ENCODE measurements at regions not wholly inside any gene's neighbourhood (a gene's known extent, or its start where the extent isn't known, plus 50 kb on each side); places are given as distances from the start of the nearest gene placed in this dataset.

DNA sequence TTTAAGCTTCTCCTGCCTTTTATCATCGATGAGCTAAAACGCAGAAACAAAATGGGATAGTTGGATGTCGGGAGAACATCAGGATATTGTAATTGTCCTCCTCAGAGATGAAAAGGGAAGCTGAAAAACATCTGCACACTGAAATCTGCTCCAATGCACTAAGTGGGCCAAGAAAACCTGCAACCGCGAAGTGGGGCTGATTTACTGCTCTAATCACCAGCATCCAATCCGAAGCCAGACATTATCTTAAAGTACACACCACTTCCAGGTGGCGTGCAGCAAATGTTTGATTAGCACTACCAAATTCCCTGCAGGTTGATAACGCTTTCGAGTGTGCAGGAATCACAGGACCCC, 230.3 kb upstream of the SLC14A2 start:
- DNase-seq: no peak

DNA sequence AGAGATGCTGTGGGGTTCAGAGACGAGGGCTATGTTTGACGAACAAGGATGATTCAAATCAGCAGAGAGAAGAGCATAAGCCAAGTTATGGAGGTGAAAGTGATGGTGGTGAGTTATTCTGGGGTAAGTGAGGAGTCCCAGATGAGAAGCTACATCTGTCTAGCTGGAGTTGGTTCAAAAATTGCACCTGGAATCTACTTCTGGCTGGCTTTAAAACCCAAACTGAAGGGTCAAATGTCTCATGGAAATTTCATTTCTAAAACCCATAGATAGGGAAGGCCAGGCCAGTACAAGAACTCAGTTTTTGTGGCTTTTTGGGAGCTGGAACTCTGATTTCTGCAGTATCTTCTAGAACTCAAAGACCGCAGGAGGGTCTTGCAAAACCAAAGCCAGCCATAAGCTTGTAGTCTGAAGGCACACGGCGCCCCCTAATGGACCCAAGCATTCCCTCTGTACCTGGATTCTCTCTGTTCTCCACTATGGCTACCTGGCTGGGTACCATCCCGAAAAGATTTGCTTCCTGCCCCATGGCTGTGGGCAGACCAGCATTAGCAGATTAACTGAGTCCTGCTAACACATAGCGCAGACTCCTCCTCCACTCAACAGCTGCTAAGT, 229.1 kb upstream of the SLC14A2 start:
- DNase-seq: no peak

DNA sequence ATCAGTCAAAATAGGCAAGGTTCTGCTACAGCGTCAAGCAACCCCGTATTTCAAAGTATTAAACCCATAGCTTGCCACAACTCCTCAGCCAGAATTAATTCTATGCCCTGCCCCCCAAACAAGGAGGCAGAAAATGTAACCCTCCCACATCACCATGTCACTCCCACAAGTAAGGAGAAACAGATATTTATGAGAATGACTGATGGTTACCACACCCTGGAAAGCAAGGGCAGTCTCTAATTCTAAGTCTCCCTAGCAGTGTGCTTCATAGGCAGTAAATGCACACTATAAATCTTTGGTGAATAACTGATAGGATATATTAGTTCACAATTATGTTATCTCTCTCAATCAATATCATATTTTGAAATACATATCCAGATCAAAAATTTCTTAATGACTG, 228.0 kb upstream of the SLC14A2 start:
- DNase-seq: no peak

DNA sequence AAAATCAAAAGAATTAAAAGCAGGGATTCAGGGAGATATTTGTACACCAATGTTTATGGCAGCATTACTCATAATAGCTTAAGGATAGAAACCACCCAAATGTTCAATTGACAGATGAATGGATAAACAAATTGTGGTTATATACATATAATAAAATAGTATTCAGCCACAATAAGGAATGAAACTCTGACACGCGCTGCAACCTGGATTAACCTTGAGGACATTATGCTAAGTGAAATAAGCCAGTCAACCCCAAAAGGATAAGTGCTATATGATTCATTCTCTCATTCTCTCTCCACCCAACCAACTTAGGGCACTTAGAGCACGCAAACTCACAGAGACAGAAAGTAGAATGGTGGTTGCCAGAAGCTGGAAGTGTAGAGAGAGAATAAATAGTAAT, 216.8 kb upstream of the SLC14A2 start:
- no peak for DNase-seq

DNA sequence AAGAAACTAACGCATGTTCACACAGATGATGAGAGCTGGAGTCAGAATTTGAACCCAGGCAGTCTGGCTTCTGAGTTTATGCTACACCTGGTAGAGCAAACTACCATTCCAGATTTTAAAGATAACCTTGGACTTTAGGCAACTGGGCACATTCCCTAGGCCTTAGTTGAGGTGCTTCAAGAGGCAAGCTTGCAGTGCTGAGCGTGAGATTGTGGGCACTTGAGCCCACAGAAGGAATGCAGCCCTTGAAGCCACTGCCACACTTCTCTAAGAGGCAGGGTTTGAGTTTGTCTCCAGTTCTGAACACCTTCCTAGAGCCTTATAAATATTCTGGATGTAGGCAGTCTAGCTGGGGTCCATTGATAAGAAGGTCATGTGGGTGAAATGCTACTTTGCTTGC, 216.1 kb upstream of the SLC14A2 start:
- no peak for DNase-seq

DNA sequence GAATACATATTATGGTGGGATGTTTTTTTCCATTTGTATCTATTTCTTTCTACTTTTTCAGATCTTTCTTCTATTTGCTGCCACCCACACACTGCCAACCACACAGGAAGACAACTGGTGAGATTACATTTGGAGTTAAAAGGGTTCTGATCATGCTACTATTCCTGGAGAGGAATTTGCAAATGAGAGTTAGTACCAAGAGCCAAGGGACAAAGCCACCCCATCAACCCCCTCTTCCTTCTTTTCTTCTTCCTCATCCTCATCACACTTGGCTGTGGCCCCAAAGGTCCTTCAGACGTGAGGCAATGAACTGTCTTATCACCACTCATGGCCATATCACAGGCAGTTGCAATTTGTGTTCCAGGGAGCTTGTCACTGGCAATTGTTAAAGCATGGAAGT, 215.6 kb upstream of the SLC14A2 start:
- no peak for DNase-seq

DNA sequence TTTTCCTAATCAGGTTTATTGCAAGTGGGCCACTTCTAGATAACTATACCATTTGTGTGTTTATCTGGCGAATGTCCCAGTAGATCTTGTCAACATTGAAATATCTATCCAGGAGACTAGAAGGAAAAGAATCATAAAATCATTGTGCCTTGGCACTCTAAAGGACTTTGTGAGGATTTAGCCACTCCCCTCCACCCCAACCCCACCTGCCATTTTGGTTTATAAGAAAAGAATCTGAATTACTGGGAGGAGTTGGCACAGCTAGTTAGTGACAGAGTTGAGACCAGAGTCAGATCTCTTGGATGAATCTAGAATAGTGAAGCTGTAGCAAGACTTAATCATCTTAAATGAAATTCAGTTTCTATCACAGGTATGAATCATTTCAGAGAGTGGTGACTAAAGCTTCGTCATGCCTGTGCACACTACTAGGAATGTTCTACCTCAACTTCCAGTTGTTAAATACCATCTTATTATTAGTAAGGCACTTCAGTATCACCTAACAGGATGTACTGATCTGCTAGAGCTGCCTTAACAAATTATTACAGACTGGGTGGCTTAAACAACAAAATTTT, 212.7 kb upstream of the SLC14A2 start:
- no peak for DNase-seq

DNA sequence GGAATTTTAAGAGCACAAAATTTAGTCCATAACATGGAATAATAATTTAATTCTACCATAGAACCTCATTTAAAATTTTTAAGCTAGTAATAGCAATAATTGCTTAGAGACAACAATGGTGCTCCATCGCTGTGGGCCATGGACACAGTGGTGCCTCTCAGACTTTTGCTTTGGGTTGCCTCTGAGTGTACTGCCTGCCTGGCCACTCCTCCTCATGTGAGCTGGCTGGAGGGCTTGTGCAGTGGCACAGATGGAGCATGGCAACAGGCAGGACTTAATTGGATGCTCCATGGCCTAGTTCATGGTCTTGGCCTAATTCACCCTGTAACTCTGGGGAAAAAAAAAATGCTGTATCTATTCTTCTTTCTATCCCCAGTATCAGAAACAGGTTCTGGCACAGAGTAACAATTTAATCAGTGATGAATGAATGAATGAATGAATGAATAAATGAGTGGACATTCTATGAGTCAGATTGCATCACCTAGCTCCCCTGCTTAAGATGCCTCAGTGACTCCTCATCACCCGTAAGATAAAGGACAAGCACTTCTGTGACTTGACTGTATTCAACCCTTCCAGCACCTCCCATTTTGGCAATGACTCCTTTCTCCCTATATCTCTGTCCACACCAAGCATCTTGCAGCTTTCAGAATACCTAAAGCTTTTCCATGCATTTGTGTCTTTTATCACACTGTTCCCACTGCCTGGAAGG, 211.8 kb upstream of the SLC14A2 start:
- DNase-seq: no peak

DNA sequence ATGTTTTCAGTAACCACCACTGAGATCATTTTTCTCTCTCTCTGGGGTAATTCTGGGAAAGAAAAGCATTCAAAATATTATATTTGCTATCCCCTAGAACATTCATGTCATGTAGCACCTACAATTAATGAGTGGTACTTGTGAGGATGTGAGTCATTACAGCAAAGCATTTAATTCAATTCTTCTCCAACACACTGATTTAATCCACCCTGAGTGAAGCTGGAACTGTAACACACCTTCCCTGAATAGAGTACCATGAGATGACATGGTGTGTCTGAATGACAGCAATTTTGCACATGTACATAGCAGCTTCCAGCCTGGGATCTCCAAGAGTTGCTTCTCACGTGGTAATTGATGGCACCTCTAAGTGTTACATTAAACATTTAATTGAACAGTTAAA, 207.1 kb upstream of the SLC14A2 start:
- no peak for DNase-seq

DNA sequence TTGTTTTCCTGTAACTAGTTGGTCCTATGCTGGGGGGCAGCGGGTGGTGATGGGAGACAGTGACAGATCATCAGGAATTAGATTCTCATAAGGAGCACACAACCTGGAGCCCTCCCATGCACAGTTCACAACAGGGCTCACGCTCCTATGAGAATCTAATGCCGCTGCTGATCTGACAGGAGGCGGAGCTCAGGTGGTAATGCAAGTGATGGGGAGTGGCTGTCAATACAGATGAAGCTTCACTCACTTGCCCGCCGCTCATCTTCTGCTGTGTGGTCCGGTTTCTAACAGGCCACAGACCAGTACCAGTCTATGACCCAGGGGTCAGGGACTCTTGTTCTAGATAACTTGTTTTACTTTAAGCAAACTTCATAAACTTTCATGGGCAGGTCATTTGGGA, 205.3 kb upstream of the SLC14A2 start:
- DNase-seq: no peak

DNA sequence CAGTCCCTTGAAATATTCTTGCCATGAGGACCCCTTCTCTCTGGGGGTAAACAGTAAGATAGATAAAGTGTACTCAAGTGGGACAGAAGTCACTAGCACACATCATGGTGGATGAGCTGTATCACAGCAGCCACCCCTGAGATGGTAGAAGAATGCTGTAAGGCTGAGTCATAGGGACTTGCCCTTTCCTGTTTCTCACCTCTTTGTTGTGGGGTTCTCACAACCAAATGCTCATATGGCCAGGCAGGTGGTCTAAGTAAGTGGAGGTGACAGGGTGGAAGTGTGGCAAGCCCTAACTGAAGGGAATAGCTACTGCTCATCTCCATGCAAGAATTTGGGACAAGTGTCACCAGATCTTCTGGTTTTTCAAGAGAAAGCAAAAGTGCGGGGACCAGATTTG, 202.7 kb upstream of the SLC14A2 start:
- no peak for DNase-seq

DNA sequence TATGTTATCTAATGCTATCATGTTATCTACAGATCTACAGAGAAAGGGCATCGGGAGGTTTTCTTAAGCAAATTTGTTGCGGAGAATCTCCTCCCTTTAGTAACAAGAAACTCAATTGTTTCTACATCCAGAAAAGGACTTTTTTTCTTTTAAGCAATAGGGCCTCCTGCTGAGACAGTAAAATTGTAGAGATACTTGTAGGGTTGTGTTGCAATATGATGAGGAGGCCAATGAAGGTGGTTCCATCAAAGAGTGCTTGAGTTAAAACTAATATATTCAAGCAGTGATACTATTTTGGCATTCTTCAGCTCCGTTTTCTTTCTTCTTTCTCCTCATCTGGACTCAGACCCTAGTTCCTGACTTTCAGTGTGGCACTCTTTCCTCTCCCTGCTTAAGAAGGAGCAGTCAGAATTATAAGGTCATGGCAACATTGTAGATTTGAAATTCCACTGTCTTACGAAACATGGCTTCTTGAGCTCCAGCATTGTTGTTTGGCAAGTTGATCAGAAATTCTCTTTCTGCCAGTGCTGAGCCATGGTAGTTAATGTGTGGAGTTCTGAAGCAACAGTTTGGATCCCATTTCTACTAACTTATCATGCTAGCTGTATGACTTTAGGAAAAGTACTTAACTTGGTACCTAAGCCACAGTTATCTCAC, 202.0 kb upstream of the SLC14A2 start:
- no peak for DNase-seq

DNA sequence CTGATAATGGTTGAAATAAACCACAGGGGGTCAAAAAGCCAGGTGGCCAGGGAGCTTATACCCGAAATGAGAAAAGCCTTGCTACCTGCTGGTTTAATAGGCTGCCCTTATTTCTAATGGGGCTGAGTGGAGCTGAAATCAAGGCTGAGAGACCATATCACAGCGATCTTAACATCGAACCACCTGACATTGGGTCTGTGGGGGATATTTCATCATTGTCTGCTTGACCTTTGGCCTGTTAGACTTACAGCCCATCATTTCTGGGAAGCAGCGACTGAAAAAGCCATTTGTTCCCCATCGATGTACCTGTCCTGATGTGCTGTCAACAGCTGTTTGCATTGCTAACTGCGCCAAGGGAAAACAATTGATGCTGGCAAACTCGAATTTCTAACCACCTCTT, 199.7 kb upstream of the SLC14A2 start:
- no peak for DNase-seq

DNA sequence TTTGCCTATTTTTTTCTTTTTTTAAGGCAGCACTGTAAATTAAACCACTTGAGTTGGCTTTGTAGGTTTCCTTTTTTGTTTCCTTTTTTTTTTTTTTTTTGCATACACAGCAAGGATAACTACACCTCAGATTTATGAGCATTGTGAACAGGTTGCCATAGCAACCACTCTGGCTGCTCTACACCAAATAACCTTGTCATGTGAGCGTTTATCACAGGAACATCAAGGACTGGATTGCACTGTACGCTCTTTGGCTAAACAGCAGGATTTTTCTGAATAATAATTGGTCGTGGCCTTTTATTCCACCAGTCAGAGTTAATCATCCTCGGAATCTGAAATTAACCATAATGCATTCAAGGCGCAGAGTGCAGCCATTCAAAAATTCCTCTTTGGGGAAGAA, 199.1 kb upstream of the SLC14A2 start:
- peak; percentile 12 for DNase-seq

DNA sequence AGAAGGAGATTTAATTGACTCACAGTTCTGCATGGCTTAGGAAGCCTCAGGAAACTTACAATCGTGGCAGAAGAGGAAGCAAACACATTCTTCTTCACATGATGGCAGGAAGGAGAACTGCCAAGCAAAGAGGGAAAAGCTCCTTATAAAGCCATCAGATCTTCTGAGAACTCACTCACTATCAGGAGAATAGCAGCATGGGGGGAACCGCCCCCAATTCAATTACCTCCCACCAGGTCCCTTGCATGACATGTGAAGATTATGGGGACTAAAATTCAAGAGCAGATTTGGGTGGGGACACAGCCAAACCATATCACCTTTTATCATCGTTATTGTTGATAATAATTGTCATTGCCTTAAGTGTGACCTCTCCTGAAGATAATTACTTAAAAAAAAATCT, 197.9 kb upstream of the SLC14A2 start:
- DNase-seq: no peak

DNA sequence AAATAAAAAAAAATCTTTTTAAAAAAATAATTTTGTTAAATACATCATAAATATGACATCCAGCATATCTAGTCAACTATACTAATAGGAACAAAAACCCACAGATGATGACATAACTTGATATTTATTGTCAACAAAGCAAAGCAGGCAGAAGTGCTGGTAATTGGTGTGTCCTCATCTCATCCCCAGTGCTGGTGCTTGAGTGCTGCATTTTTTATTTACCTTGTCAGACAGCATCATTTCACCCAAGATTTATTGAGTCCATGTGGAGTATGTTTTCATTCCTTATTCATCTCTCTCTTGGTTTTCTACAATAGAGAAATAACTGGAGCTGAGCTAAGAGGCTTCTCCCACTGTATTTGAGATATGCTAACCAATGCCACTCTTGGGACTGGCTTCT, 191.6 kb upstream of the SLC14A2 start:
- no peak for DNase-seq

DNA sequence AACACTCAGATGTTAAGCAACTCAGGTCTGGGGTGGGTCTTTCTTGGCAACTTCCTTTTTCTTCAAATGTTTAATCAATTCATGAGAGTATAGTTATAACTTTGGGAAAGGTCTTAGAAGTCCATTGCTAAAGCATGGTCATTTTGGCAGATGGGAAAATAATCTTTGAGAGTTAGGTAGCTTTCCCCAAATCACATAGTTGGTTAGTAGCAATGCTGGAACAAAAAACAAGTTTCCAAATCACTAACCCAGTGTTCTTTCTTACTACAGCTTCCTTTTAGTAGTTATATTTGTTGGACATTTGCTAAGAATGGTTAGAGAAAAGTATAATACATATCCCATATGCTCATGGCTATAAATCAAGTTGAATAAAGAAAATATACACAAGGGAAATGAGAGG, 185.2 kb upstream of the SLC14A2 start:
- DNase-seq: no peak

DNA sequence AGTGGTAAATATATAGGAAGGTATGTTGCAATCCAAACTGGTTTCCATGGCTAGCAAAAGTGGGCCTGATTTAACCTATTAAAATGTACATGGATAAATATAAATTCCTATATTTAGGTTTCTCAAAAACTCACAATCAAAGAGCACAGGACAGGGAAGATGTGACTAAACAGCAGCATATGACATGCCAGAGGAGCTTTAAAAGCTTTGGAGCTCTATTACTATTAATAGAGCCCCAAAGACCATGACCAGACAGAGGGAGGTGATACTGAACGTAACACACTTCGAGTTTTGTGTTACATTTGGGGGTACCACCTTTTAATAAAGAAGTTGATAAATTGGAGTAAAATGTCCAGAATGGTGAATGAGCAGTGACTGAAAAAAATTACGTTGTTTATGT, 179.5 kb upstream of the SLC14A2 start:
- no peak for DNase-seq

DNA sequence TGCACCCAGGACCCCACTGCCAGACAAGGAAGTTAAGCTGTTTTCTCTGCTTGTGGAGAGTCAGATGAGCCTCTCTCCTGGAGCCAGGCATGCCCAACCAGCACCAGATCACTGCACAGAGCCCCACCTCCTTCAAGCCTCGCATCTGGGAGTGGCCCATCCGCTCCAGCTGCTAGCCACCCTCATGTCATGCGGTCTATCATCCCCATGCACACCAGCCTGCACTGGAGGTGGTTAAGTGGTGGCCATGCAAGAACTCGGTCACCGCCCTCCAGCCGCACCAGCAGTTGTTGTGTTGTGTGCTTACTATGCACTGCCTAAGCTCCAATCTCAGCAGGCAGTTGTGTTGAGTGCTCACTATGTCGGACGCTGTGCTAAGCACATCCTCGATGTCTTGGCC, 177.9 kb upstream of the SLC14A2 start:
- DNase-seq: no peak

DNA sequence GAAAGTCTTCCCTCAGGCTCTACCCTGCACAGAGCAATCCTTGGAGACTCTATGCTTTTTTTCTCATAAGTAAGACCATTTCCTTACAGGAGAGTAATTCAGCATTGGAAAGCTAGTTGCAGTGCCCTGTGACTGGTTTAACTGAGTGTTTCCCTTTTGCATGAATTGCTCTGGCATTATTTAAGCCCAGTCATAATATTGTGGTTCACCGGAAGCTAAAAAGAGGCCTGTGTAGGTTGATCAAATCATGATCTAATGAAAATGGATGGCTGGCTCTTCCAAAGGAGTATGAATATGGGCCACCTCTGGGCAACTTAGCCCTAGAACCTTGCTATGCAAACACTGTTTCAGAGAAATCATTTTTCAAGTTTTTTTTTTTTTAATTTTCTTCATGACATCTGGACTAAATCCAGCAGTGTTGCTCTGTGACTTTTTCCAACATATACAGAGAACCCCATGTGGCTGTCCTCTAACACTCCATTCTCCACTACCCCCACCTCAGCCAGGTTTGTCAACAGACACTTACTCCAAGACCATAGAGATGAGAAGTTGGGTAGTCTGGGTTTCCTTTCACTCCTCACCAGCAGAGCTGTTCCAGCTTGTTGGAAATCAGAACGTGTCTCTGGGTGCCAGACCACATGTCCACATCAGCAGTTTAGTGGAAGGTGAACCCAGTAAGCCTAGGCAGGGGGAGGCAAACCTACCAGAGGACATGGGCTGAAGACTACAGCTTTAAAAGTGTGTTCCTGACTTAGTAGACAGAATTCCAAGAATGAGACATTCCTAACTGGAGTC, 175.2 kb upstream of the SLC14A2 start:
- DNase-seq: no peak

DNA sequence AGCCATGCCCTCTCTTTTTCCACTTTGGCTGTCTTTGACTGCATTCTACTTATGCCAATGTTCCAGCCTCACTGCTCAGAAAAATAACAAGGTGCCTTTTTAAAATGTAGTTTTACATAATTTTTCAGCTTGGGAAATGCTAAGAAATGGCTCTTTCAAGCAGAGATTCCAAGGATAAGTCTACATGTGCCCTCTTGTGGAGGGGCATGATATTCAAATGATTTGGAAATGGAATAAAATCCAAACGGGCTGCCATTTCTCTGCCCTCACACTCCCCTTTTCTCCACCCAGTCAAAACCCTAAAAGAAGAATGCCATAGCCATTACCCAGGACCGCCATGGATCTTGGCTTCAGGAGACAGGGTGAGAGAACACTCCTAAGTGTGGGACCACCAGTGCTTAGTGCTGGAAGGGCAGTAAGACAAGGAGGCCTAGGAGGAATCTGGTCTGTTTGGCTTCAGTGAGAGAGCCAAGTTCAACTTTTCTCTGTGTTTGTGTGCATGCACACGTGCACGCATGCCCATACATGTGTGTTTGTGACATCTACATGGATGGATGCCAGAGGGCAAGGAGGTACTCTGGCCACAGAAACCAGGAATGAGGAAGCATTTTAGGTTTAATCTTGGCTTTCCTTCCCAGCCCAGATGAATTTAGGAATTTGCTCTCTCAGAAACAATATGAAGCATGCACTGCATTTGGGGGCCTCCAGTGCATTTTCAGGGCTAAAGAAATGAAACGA, 174.0 kb upstream of the SLC14A2 start:
- DNase-seq: no peak

DNA sequence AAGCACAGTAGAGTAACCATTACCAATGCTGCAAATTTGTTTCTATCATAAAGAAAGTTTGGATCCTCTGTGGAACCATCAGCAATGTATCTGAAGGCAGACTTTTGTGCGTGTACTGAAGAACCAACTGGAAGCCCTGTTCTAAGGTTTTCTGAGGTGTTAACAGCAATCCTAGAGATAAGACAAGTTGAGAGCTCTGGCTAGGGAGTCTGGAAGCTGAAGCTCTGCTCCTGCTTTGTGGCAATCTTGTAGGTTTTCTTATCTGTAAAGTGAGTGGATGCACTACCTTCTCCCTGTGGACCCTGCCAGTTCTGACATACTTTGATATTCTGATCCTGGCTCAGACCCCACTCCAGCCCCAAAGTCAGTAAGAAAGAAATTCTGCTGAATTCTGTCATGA, 171.2 kb upstream of the SLC14A2 start:
- DNase-seq: no peak
